AG04449 (cell line): ENCODE measurements at regions not wholly inside any gene's neighbourhood (a gene's known extent, or its start where the extent isn't known, plus 50 kb on each side); places are given as distances from the start of the nearest gene placed in this dataset.

Experiments
- CTCF ChIA-PET: fragments of 350-600 bp; formaldehyde crosslinking; extraction: SDS; loops from one replicate; lab custom pipeline; 2021; ENCODE audit warnings: antibody characterized with exemption; lab: Yijun Ruan, JAX
- POLR2A ChIA-PET: fragments of 400-600, 350-600 bp; formaldehyde crosslinking; extraction: SDS; loops from one replicate; lab custom pipeline; 2020; ENCODE audit warnings: antibody characterized with exemption, inconsistent platforms; lab: Yijun Ruan, JAX
- DNase-seq: peaks from one replicate; pipeline ENCODE4 v3.0.0-alpha.2; 2010; ENCODE audit warnings: low read depth, low spot score
- H3K4me3 ChIP-seq: 2 replicates; pipeline ENCODE4 v1.5.1; 2011; ENCODE audit warnings: low read depth, mild to moderate bottlenecking, control low read depth, low read length
- TF ChIP-seq, protein P1 (sequence below): IDR thresholded peaks from one replicate; pipeline ENCODE4 v1.5.1; 2011; ENCODE audit warnings: mild to moderate bottlenecking, moderate library complexity, low read length, control low read depth, inconsistent platforms; ENCODE audit not compliant: insufficient read depth; ENCODE audit errors: missing control alignments

- DNase-seq, result no peak
- TF ChIP-seq, protein P1, sequence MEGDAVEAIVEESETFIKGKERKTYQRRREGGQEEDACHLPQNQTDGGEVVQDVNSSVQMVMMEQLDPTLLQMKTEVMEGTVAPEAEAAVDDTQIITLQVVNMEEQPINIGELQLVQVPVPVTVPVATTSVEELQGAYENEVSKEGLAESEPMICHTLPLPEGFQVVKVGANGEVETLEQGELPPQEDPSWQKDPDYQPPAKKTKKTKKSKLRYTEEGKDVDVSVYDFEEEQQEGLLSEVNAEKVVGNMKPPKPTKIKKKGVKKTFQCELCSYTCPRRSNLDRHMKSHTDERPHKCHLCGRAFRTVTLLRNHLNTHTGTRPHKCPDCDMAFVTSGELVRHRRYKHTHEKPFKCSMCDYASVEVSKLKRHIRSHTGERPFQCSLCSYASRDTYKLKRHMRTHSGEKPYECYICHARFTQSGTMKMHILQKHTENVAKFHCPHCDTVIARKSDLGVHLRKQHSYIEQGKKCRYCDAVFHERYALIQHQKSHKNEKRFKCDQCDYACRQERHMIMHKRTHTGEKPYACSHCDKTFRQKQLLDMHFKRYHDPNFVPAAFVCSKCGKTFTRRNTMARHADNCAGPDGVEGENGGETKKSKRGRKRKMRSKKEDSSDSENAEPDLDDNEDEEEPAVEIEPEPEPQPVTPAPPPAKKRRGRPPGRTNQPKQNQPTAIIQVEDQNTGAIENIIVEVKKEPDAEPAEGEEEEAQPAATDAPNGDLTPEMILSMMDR, result no peak
- H3K4me3 ChIP-seq, result no peak overlapping the region
- CTCF ChIA-PET, result no interaction called here
- POLR2A ChIA-PET, result no interaction called here
Observed at GRCh38 chr1:67635055-67635809, 49.8 kb upstream of the GADD45A start.
